ENCODE measurements at regions not wholly inside any gene's neighbourhood (a gene's known extent, or its start where the extent isn't known, plus 50 kb on each side); places are given as distances from the start of the nearest gene placed in this dataset.
"Not testable (repeated sequence)": the region's sequence is repeated elsewhere in the genome, so short reads cannot be mapped to it uniquely, and the experiment has no call there.

- not testable (repeated sequence) for TF ChIP-seq CTCF (IDR thresholded peaks at IDR 0.05; ENCODE audit: control extremely low read depth in 1 of 3, insufficient read depth in 1 of 3, low read depth in 1 of 3, low read length in 3 of 3); SIN3A (conservative IDR thresholded peaks at IDR 0.05 in 1 of 2, IDR thresholded peaks at IDR 0.05 in 1 of 2; ENCODE audit: low read depth in 1 of 2, low read length in 2 of 2); CREB1 (IDR thresholded peaks at IDR 0.05); YY1 (IDR thresholded peaks at IDR 0.05; ENCODE audit: low read depth, low read length); RXRA (IDR thresholded peaks at IDR 0.05; ENCODE audit: insufficient read depth, low read depth, low read length); SP2 (IDR thresholded peaks at IDR 0.05; ENCODE audit: low read length)
Measured at GRCh38 chr13:18257686-18258085, 923.9 kb downstream of the TUBA3C start.
